ENCODE measurements at regions not wholly inside any gene's neighbourhood (a gene's known extent, or its start where the extent isn't known, plus 50 kb on each side); places are given as distances from the start of the nearest gene placed in this dataset.

GRCh38 chr1:56340977-56341376, 238.4 kb downstream of the PLPP3 start:
- no peak for DNase-seq

GRCh38 chr1:56339786-56340465, 239.4 kb downstream of the PLPP3 start:
- no peak for DNase-seq

GRCh38 chr1:56339093-56339492, 240.3 kb downstream of the PLPP3 start:
- DNase-seq: no peak

- DNase-seq: no peak
These were observed 242.4 kb downstream of the PLPP3 start for GRCh38 chr1:56336982-56337381.

- no peak for DNase-seq
These were observed 244.0 kb downstream of the PLPP3 start for GRCh38 chr1:56335394-56335793.

- no peak for DNase-seq
These were observed 245.3 kb downstream of the PLPP3 start for GRCh38 chr1:56334047-56334446.

- no peak for DNase-seq
These were observed 245.9 kb downstream of the PLPP3 start for GRCh38 chr1:56333461-56333860.

GRCh38 chr1:56331892-56332567, 247.3 kb downstream of the PLPP3 start:
- no peak for DNase-seq

- DNase-seq: no peak
These were observed 248.0 kb downstream of the PLPP3 start for GRCh38 chr1:56331207-56331891.

GRCh38 chr1:56330391-56331026, 248.9 kb downstream of the PLPP3 start:
- DNase-seq: no peak

GRCh38 chr1:56329970-56330369, 249.4 kb downstream of the PLPP3 start:
- no peak for DNase-seq

GRCh38 chr1:56327195-56327594, 252.2 kb downstream of the PLPP3 start:
- DNase-seq: no peak

- no peak for DNase-seq
These were observed 253.3 kb downstream of the PLPP3 start for GRCh38 chr1:56326056-56326455.

GRCh38 chr1:56324504-56324903, 254.9 kb downstream of the PLPP3 start:
- DNase-seq: no peak

- DNase-seq: no peak
These were observed 257.2 kb downstream of the PLPP3 start for GRCh38 chr1:56322211-56322610.

- DNase-seq: no peak
These were observed 258.2 kb downstream of the PLPP3 start for GRCh38 chr1:56321150-56321490.

- DNase-seq: no peak
These were observed 258.8 kb downstream of the PLPP3 start for GRCh38 chr1:56320464-56321149.

- DNase-seq: no peak
These were observed 261.6 kb downstream of the PLPP3 start for GRCh38 chr1:56317722-56318121.

- no peak for DNase-seq
These were observed 263.9 kb downstream of the PLPP3 start for GRCh38 chr1:56315293-56315942.

GRCh38 chr1:56313560-56313959, 265.8 kb downstream of the PLPP3 start:
- no peak for DNase-seq

- no peak for DNase-seq
These were observed 267.6 kb downstream of the PLPP3 start for GRCh38 chr1:56311766-56312165.

- DNase-seq: no peak
These were observed 268.4 kb downstream of the PLPP3 start for GRCh38 chr1:56310945-56311344.

- no peak for DNase-seq
These were observed 270.3 kb downstream of the PLPP3 start for GRCh38 chr1:56309065-56309464.
